HFFc6 (cell line): ENCODE measurements at regions not wholly inside any gene's neighbourhood (a gene's known extent, or its start where the extent isn't known, plus 50 kb on each side); places are given as distances from the start of the nearest gene placed in this dataset.

Experiments
- DNase-seq: peaks from one replicate; pipeline ENCODE4 v3.0.0-alpha.2; 2018
- H3K27ac Mint-ChIP-seq: 2 replicates; pipeline ENCODE4 v1.8.0; 2020; ENCODE audit warnings: mild to moderate bottlenecking, mixed read lengths
- H3K27me3 Mint-ChIP-seq: 2 replicates; pipeline ENCODE4 v1.8.0; 2021; ENCODE audit warnings: mild to moderate bottlenecking, moderate library complexity, mixed read lengths; ENCODE audit not compliant: insufficient read depth
- H3K36me3 Mint-ChIP-seq: 2 replicates; pipeline ENCODE4 v1.8.0; 2021; ENCODE audit warnings: low read depth, mixed read lengths
- H3K4me1 Mint-ChIP-seq: 2 replicates; pipeline ENCODE4 v1.8.0; 2020; ENCODE audit warnings: low read depth, mixed read lengths
- H3K4me3 Mint-ChIP-seq: 2 replicates; pipeline ENCODE4 v1.8.0; 2020; ENCODE audit warnings: mild to moderate bottlenecking, moderate library complexity, mixed read lengths
- H3K9me3 Mint-ChIP-seq: 2 replicates; pipeline ENCODE4 v1.8.0; 2020; ENCODE audit warnings: mild to moderate bottlenecking, mixed read lengths
- CTCF ChIP-seq: fragments of 200-600 bp; sonication (generic); IDR thresholded peaks from 2 replicates; pipeline ENCODE4 v1.5.0; 2021; ENCODE audit warnings: antibody characterized with exemption, mild to moderate bottlenecking

- H3K4me1 Mint-ChIP-seq = no peaks in the 10 kb centered on the region
- no peaks in the 10 kb centered on the region for H3K9me3 Mint-ChIP-seq
- no peak for DNase-seq
- no peak overlapping the region for H3K27ac Mint-ChIP-seq
- no peaks in the 10 kb centered on the region for H3K36me3 Mint-ChIP-seq
- H3K4me3 Mint-ChIP-seq = no peak overlapping the region
- no peak for TF ChIP-seq CTCF
- peaks cover 2% of the 10 kb centered on the region for H3K27me3 Mint-ChIP-seq
Observed at GRCh38 chr4:53802500-53802899, 211.2 kb upstream of the LNX1 start.

- no peak for DNase-seq
- Mint-ChIP-seq H3K4me3 (no peak overlapping the region), H3K9me3 (no peaks in the 10 kb centered on the region), H3K4me1 (no peaks in the 10 kb centered on the region), H3K27ac (no peak overlapping the region), H3K36me3 (no peaks in the 10 kb centered on the region), H3K27me3 (peaks cover 2% of the 10 kb centered on the region)
- no peak for TF ChIP-seq CTCF
Observed at GRCh38 chr4:53801373-53801772, 210.1 kb upstream of the LNX1 start.

- no peak for TF ChIP-seq CTCF
- no peaks in the 10 kb centered on the region for H3K36me3 Mint-ChIP-seq
- no peaks in the 10 kb centered on the region for H3K9me3 Mint-ChIP-seq
- no peak overlapping the region for H3K4me3 Mint-ChIP-seq
- DNase-seq = no peak
- peaks cover 1% of the 10 kb centered on the region for H3K27me3 Mint-ChIP-seq
- H3K4me1 Mint-ChIP-seq = no peaks in the 10 kb centered on the region
- H3K27ac Mint-ChIP-seq = no peak overlapping the region
Observed at GRCh38 chr4:53800741-53801140, 209.5 kb upstream of the LNX1 start.

- no peaks in the 10 kb centered on the region for H3K4me1 Mint-ChIP-seq
- H3K27me3 Mint-ChIP-seq = no peaks in the 10 kb centered on the region; the same call in 1 of the 2 replicates
- TF ChIP-seq CTCF = no peak
- H3K9me3 Mint-ChIP-seq = no peaks in the 10 kb centered on the region
- H3K36me3 Mint-ChIP-seq = no peaks in the 10 kb centered on the region
- DNase-seq = no peak
- H3K4me3 Mint-ChIP-seq = no peak overlapping the region
- no peak overlapping the region for H3K27ac Mint-ChIP-seq
Observed at GRCh38 chr4:53793096-53793495, 201.8 kb upstream of the LNX1 start.

GRCh38 chr4:53790286-53790685, 199.0 kb upstream of the LNX1 start:
- H3K9me3 Mint-ChIP-seq = no peaks in the 10 kb centered on the region
- H3K36me3 Mint-ChIP-seq = no peaks in the 10 kb centered on the region
- no peak for DNase-seq
- H3K4me1 Mint-ChIP-seq = peaks cover 10% of the 10 kb centered on the region
- H3K27ac Mint-ChIP-seq = no peak overlapping the region
- no peak for TF ChIP-seq CTCF
- no peak overlapping the region for H3K4me3 Mint-ChIP-seq
- no peaks in the 10 kb centered on the region; the same call in 1 of the 2 replicates for H3K27me3 Mint-ChIP-seq

- no peak for DNase-seq
- Mint-ChIP-seq H3K9me3 (no peaks in the 10 kb centered on the region), H3K4me3 (no peak overlapping the region), H3K4me1 (peaks cover 13% of the 10 kb centered on the region), H3K27ac (no peak overlapping the region), H3K27me3 (no peaks in the 10 kb centered on the region; the same call in 1 of the 2 replicates), H3K36me3 (no peaks in the 10 kb centered on the region)
- no peak for TF ChIP-seq CTCF
Observed at GRCh38 chr4:53788621-53789020, 197.3 kb upstream of the LNX1 start.
